ENCODE measurements at regions not wholly inside any gene's neighbourhood (a gene's known extent, or its start where the extent isn't known, plus 50 kb on each side); places are given as distances from the start of the nearest gene placed in this dataset.

DNA sequence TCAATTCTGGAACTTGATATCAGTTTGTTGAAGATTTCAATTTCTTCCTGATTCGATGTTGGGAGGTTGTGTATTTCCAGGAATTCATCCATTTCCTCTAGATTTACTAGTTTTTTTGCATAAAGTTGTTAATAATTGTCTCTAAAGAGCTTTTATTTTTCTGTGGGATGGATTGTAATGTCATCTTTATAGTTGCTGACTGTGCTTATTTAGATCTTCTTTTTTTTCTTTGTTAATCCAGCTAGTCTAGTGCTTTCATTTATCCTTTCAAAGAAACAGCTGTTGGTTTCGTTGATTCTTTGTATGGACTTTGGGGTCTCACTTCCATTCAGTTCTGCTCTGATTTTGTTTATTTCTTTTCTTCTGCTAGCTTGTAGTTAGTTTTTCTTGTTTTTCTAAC, 302.0 kb upstream of the DMAC1 start:
- Histone ChIP-seq H3K9me3 (ENCODE audit: control insufficient read depth, low read depth, low read length) (no peaks in the 10 kb centered on the region), H3K4me1 (ENCODE audit: control insufficient read depth, insufficient read depth, low read length) (no peaks in the 10 kb centered on the region), H3K4me3 (ENCODE audit: low read length) (no peak overlapping the region), H3K27me3 (ENCODE audit: control insufficient read depth, insufficient read depth, low read length) (no peaks in the 10 kb centered on the region), H3K27ac (ENCODE audit: low read length) (no peak overlapping the region), H3K36me3 (ENCODE audit: control insufficient read depth, insufficient read depth, low read length) (no peaks in the 10 kb centered on the region)
- 79% methylated on average over 2 of the region's 2 CpGs for WGBS (ENCODE audit: insufficient coverage, low lambda C conversion rate)
- DNase-seq, result no peak

DNA sequence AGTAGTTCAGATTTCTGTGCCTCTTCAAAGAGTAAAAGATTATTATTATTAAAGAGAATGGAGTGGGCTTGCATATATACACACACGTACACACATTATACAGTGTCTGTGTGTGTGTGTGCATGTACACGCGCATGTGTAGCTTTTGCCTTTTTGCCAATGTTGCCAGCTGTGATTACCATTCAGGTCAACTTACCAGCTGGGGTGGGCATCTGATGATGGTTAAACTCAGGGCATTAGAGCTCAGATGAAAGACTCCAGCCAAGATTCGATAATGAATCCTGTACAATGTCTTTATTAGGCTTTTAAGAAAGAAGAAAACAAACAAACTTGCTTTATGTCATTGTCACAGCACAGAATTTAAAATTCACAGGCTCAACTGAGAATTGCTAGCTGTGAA, 296.5 kb upstream of the DMAC1 start:
- WGBS (ENCODE audit: insufficient coverage, low lambda C conversion rate), result 100% methylated on average over 1 of the region's 4 CpGs
- Histone ChIP-seq H3K4me3 (ENCODE audit: low read length) (no peak overlapping the region), H3K36me3 (ENCODE audit: control insufficient read depth, insufficient read depth, low read length) (no peaks in the 10 kb centered on the region), H3K9me3 (ENCODE audit: control insufficient read depth, low read depth, low read length) (no peaks in the 10 kb centered on the region), H3K27me3 (ENCODE audit: control insufficient read depth, insufficient read depth, low read length) (no peaks in the 10 kb centered on the region), H3K4me1 (ENCODE audit: control insufficient read depth, insufficient read depth, low read length) (no peaks in the 10 kb centered on the region), H3K27ac (ENCODE audit: low read length) (no peak overlapping the region)
- DNase-seq, result no peak

DNA sequence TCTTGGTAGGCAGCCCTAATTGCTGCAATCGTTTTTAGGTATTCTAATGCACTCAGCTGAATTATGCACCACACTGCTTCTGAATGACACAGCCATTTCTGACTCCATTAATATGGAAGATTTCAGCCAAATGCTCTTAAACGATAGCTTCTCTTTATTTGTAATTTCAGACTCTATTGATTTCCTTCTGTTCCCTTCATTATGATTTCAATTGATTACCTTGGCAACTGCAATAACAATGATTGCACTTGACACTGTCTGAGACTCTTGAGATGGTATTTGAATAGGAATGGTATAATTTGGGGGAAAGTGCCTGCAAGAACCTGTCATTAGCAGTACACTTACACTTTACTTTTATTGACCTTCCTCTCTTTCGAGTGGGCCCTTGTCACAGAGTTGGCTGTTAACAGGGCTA, 296.1 kb upstream of the DMAC1 start:
- WGBS (ENCODE audit: insufficient coverage, low lambda C conversion rate), result 89% methylated on average over 1 of the region's 3 CpGs
- no peak overlapping the region for H3K27ac ChIP-seq (ENCODE audit: low read length)
- no peaks in the 10 kb centered on the region for H3K4me1 ChIP-seq (ENCODE audit: control insufficient read depth, insufficient read depth, low read length)
- H3K9me3 ChIP-seq (ENCODE audit: control insufficient read depth, low read depth, low read length), result no peaks in the 10 kb centered on the region
- H3K36me3 ChIP-seq (ENCODE audit: control insufficient read depth, insufficient read depth, low read length), result no peaks in the 10 kb centered on the region
- H3K4me3 ChIP-seq (ENCODE audit: low read length), result no peak overlapping the region
- H3K27me3 ChIP-seq (ENCODE audit: control insufficient read depth, insufficient read depth, low read length), result no peaks in the 10 kb centered on the region
- no peak for DNase-seq

DNA sequence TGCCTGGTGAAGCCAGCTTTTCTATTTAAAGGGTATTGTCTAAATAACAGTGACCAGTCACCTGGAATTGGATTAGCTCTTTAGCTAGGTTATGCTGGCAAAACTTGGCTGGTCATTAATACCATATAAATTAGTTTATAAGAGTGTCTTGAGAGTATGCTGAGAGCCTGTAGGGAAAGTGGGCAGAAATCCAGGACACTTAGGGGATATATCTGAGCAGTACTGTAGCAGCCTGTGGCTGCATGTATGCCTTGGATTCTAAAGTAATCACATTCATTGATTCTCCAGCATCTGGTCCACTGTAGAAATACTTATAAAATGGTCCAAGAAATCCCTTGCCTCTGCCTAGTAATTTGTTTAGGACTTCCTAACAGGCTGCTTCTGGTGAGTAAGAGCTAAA, 288.9 kb upstream of the DMAC1 start:
- DNase-seq, result no peak
- Histone ChIP-seq H3K4me3 (ENCODE audit: low read length) (no peak overlapping the region), H3K4me1 (ENCODE audit: control insufficient read depth, insufficient read depth, low read length) (no peaks in the 10 kb centered on the region), H3K36me3 (ENCODE audit: control insufficient read depth, insufficient read depth, low read length) (no peaks in the 10 kb centered on the region), H3K9me3 (ENCODE audit: control insufficient read depth, low read depth, low read length) (no peaks in the 10 kb centered on the region), H3K27ac (ENCODE audit: low read length) (no peak overlapping the region), H3K27me3 (ENCODE audit: control insufficient read depth, insufficient read depth, low read length) (no peaks in the 10 kb centered on the region)

DNA sequence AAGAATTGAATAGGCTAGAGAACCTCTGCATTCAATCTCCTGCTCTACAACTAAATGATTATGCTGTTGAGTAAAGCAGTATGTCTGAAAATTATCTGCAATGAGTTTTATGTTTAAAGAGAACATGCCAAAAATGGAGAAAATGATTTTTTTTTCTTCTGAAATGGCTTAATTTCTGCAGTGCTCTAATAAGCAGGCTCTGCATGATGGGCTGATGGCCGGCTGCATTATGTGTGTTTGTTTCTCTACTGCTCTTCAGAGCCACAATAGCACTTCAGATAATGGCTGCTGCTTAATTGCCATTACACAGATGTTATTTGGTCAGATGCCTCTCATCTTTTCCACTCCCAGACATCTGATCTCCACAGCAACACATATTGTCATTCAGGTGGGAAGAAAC, 286.4 kb upstream of the DMAC1 start:
- Histone ChIP-seq H3K4me1 (ENCODE audit: control insufficient read depth, insufficient read depth, low read length) (no peaks in the 10 kb centered on the region), H3K36me3 (ENCODE audit: control insufficient read depth, insufficient read depth, low read length) (no peaks in the 10 kb centered on the region), H3K4me3 (ENCODE audit: low read length) (no peak overlapping the region), H3K9me3 (ENCODE audit: control insufficient read depth, low read depth, low read length) (no peaks in the 10 kb centered on the region), H3K27ac (ENCODE audit: low read length) (no peak overlapping the region), H3K27me3 (ENCODE audit: control insufficient read depth, insufficient read depth, low read length) (no peaks in the 10 kb centered on the region)
- no peak for DNase-seq
- 60% methylated on average over 1 of the region's 1 CpG for WGBS (ENCODE audit: insufficient coverage, low lambda C conversion rate)

DNA sequence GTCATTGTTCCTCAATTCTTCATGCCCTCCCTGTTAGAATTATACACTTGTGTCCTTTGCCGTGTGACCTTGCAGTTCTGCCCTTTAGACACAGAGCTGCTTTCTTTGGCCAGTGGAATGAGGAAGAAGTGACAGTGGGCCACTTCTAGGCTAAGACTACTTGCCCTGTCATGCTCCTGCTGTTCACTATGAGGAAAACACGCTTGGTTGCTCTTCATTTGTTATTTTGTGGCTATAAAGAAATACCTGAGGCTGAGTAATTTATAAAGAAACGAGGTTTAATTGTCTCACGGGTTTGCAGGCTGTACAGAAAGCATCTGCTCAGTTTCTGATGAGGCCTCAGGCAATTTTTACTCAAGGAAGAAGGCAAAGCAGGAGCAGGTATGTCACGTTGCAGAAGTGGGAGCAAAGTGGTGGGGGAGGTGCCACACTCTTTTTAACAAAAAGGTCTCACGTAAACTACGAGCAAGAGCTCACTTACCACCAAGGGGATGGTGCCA, 279.1 kb upstream of the DMAC1 start:
- Histone ChIP-seq H3K36me3 (ENCODE audit: control insufficient read depth, insufficient read depth, low read length) (no peaks in the 10 kb centered on the region), H3K9me3 (ENCODE audit: control insufficient read depth, low read depth, low read length) (no peaks in the 10 kb centered on the region), H3K27me3 (ENCODE audit: control insufficient read depth, insufficient read depth, low read length) (no peaks in the 10 kb centered on the region), H3K4me3 (ENCODE audit: low read length) (no peak overlapping the region), H3K27ac (ENCODE audit: low read length) (no peak overlapping the region), H3K4me1 (ENCODE audit: control insufficient read depth, insufficient read depth, low read length) (no peaks in the 10 kb centered on the region)
- DNase-seq, result no peak
- no CpG with 5 or more reads among the region's 7 CpGs for WGBS (ENCODE audit: insufficient coverage, low lambda C conversion rate)

DNA sequence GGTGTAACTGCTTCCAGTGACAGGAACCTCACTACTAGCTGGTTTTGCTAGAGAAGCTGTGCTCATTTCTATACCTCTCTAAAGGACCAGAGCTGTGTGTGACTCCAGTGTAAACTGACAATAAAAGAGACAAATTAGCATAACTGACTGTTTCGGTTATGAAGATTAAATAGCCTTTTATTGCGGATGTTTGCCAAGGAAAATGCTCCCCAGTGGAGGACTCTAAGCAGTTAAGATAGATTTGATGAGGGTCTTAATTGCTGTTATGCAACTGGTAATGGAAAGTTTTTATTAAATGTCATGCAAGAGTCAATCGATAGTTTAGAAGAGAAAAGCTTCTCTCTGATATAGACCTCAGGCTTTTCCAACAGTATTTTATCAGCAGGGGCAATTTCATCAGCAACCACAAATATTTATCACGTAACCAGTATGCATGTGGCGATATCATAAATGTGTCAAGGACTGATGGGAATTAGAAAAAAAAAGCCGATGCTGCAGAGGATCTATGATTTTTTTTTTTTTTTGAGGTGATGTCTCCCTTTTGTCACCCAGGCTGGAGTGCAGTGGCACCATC, 275.2 kb upstream of the DMAC1 start:
- Histone ChIP-seq H3K27ac (ENCODE audit: low read length) (no peak overlapping the region), H3K4me3 (ENCODE audit: low read length) (no peak overlapping the region), H3K9me3 (ENCODE audit: control insufficient read depth, low read depth, low read length) (no peaks in the 10 kb centered on the region), H3K36me3 (ENCODE audit: control insufficient read depth, insufficient read depth, low read length) (no peaks in the 10 kb centered on the region), H3K27me3 (ENCODE audit: control insufficient read depth, insufficient read depth, low read length) (no peaks in the 10 kb centered on the region), H3K4me1 (ENCODE audit: control insufficient read depth, insufficient read depth, low read length) (no peaks in the 10 kb centered on the region)
- WGBS (ENCODE audit: insufficient coverage, low lambda C conversion rate), result no CpG with 5 or more reads among the region's 6 CpGs
- DNase-seq, result no peak

DNA sequence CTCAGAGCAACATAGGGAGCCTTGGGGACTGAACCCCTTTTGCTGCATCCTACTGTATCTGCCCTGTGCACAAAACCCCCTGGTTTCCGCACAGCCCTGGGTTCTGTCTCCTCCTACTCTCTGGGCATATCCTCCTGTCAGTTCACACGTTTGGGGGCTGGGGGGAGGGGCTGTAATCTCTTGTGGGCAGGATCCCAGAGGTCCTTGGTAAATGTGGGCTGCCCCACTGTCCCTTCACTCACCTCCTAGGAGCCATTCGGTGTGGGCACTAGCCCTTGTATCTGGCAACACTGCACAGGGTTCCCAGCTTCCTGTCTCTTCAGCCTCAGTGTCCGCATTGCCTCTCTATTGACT, 271.8 kb upstream of the DMAC1 start:
- H3K27me3 ChIP-seq (ENCODE audit: control insufficient read depth, insufficient read depth, low read length), result no peaks in the 10 kb centered on the region
- 60% methylated on average over 1 of the region's 4 CpGs for WGBS (ENCODE audit: insufficient coverage, low lambda C conversion rate)

DNA sequence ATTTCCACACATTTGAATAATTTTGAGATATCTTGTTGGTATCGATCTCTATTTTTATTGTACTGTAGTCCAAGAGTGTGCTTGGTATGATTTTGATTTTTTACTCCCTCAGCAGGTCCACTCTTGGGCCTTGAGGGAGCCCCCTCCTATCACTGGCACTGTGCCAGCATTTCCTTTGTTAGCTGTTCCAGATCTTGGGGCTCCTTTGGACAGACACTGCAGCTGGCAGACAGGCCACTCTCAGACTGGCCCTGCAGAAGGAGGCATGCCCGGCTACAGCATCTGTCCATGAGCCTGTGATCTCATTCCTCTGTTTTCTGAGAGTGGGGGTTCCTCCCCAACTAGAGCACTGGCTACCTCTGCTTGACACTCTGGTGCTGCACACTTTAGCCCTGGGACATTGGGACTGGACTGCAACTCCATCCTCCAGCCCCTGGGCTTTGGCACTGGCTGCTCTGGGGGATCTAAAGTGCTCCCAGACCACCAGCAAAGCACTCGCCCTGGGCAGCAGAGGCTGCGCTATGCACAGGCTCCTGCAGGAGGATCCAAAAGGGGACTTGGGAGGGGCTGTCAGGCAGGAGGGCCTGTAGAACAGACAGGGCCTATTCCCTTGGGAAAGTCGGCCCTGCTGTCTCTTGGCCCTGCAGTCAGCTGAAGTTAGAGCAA, 271.3 kb upstream of the DMAC1 start:
- Histone ChIP-seq H3K9me3 (ENCODE audit: control insufficient read depth, low read depth, low read length) (no peaks in the 10 kb centered on the region), H3K4me3 (ENCODE audit: low read length) (no peak overlapping the region), H3K4me1 (ENCODE audit: control insufficient read depth, insufficient read depth, low read length) (no peaks in the 10 kb centered on the region), H3K27me3 (ENCODE audit: control insufficient read depth, insufficient read depth, low read length) (no peaks in the 10 kb centered on the region), H3K36me3 (ENCODE audit: control insufficient read depth, insufficient read depth, low read length) (no peaks in the 10 kb centered on the region), H3K27ac (ENCODE audit: low read length) (no peak overlapping the region)
- DNase-seq, result no peak
- WGBS (ENCODE audit: insufficient coverage, low lambda C conversion rate), result 100% methylated on average over 1 of the region's 5 CpGs

More for the DNA sequence above, 271.8 kb upstream of the DMAC1 start:
- H3K4me3 ChIP-seq (ENCODE audit: low read length), result no peak overlapping the region
- no peaks in the 10 kb centered on the region for H3K36me3 ChIP-seq (ENCODE audit: control insufficient read depth, insufficient read depth, low read length)
- no peak overlapping the region for H3K27ac ChIP-seq (ENCODE audit: low read length)
- no peaks in the 10 kb centered on the region for H3K9me3 ChIP-seq (ENCODE audit: control insufficient read depth, low read depth, low read length)
- H3K4me1 ChIP-seq (ENCODE audit: control insufficient read depth, insufficient read depth, low read length), result no peaks in the 10 kb centered on the region
- DNase-seq, result no peak

DNA sequence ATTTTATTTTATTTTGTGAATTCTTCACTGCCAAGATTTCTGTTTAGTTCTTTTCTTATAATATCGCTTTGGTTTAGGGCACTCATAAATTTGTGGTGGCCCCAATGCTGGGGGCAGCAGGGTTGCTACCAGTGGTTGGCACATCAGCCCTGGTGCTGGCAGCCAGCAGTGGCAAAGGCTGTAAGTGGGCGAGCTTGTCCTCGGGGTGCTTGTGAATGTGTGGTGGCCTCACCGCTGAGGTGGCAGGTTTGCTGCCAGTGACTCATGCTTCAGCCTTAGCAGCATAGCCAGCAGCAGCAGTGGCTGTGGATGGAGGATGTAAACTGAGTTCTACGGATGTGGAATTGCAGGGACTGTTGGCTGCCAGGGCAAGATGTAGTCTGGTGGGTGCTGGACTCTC, 262.9 kb upstream of the DMAC1 start:
- 100% methylated on average over 1 of the region's 5 CpGs for WGBS (ENCODE audit: insufficient coverage, low lambda C conversion rate)
- no peak for DNase-seq
- H3K27me3 ChIP-seq (ENCODE audit: control insufficient read depth, insufficient read depth, low read length), result no peaks in the 10 kb centered on the region
- no peak overlapping the region for H3K27ac ChIP-seq (ENCODE audit: low read length)
- H3K9me3 ChIP-seq (ENCODE audit: control insufficient read depth, low read depth, low read length), result no peaks in the 10 kb centered on the region
- H3K4me1 ChIP-seq (ENCODE audit: control insufficient read depth, insufficient read depth, low read length), result no peaks in the 10 kb centered on the region
- no peaks in the 10 kb centered on the region for H3K36me3 ChIP-seq (ENCODE audit: control insufficient read depth, insufficient read depth, low read length)
- no peak overlapping the region for H3K4me3 ChIP-seq (ENCODE audit: low read length)

DNA sequence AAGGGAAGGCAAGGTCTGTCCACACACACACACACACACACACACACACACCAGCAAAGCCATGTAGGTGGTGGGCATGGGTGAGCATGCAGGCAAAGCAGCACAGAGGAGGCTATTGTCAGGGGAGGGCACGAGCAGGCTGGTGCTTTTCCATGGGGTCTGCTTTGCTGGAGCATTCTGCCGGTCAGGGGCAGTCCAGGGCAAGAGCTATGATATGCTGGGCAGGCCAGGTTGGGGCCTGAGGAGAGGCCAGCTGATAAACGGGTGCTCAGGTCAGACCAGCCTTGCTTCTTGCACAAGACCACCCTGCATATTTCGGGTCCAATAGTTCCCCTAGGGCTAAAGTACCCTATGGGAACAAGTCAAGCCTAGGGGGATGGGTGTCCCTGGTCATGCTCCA, 253.9 kb upstream of the DMAC1 start:
- DNase-seq, result no peak
- Histone ChIP-seq H3K27me3 (ENCODE audit: control insufficient read depth, insufficient read depth, low read length) (no peaks in the 10 kb centered on the region), H3K36me3 (ENCODE audit: control insufficient read depth, insufficient read depth, low read length) (no peaks in the 10 kb centered on the region), H3K4me1 (ENCODE audit: control insufficient read depth, insufficient read depth, low read length) (no peaks in the 10 kb centered on the region), H3K4me3 (ENCODE audit: low read length) (no peak overlapping the region), H3K27ac (ENCODE audit: low read length) (no peak overlapping the region), H3K9me3 (ENCODE audit: control insufficient read depth, low read depth, low read length) (peaks cover 3% of the 10 kb centered on the region)
- no CpG with 5 or more reads among the region's 4 CpGs for WGBS (ENCODE audit: insufficient coverage, low lambda C conversion rate)
